Large intestine (tissue), 3 donors: ENCODE measurements at regions not wholly inside any gene's neighbourhood (a gene's known extent, or its start where the extent isn't known, plus 50 kb on each side); places are given as distances from the start of the nearest gene placed in this dataset.

Experiments used
- DNase-seq, 2 donors: peaks; one replicate each; pipeline versions ENCODE4 v3.0.0 to v3.0.0-alpha.2; 2013
- H3K27ac ChIP-seq: one replicate; pipeline ENCODE4 v1.5.1; 2013; ENCODE audit warnings: low read length
- H3K27me3 ChIP-seq: 2 replicates; pipeline ENCODE4 v1.6.1; 2013; ENCODE audit warnings: low read length; ENCODE audit not compliant: control insufficient read depth, insufficient read depth
- H3K36me3 ChIP-seq: 2 replicates; pipeline ENCODE4 v1.6.1; 2013; ENCODE audit warnings: low read length; ENCODE audit not compliant: control insufficient read depth, insufficient read depth
- H3K4me1 ChIP-seq: one replicate; pipeline ENCODE4 v1.6.1; 2013; ENCODE audit warnings: low read length; ENCODE audit not compliant: control insufficient read depth, insufficient read depth
- H3K4me3 ChIP-seq: one replicate; pipeline ENCODE4 v1.5.1; 2013; ENCODE audit warnings: low read length
- H3K9me3 ChIP-seq: one replicate; pipeline ENCODE4 v1.6.1; 2013; ENCODE audit warnings: mild to moderate bottlenecking, low read depth, low read length, moderate library complexity; ENCODE audit not compliant: control insufficient read depth
- WGBS: methylation state at CpG from one replicate; pipeline ENCODE4 v1.1.5; 2013; ENCODE audit warnings: low lambda C conversion rate; ENCODE audit not compliant: insufficient coverage; 5-methylcytosine and 5-hydroxymethylcytosine counted together

- no peak for DNase-seq
- Histone ChIP-seq H3K4me3 (no peak overlapping the region), H3K27me3 (no peaks in the 10 kb centered on the region), H3K9me3 (no peaks in the 10 kb centered on the region), H3K4me1 (no peaks in the 10 kb centered on the region), H3K27ac (no peak overlapping the region), H3K36me3 (no peaks in the 10 kb centered on the region)
- WGBS, result 80% methylated on average over 2 of the region's 2 CpGs
Observed at GRCh38 chr4:173934201-173934600, 349.3 kb downstream of the FBXO8 start.

- Histone ChIP-seq H3K4me3 (no peak overlapping the region), H3K4me1 (no peaks in the 10 kb centered on the region), H3K27ac (no peak overlapping the region), H3K36me3 (no peaks in the 10 kb centered on the region), H3K27me3 (no peaks in the 10 kb centered on the region), H3K9me3 (no peaks in the 10 kb centered on the region)
- WGBS, result 100% methylated on average over 1 of the region's 2 CpGs
- DNase-seq, result no peak
Observed at GRCh38 chr4:173932701-173933100, 350.8 kb downstream of the FBXO8 start.

- no peak overlapping the region for H3K27ac ChIP-seq
- WGBS, result 83% methylated on average over 5 of the region's 8 CpGs
- no peak for DNase-seq
Observed at GRCh38 chr4:173930329-173930967, 353.0 kb downstream of the FBXO8 start.

GRCh38 chr4:173929921-173930320, 353.5 kb downstream of the FBXO8 start:
- WGBS, result 51% methylated on average over 2 of the region's 3 CpGs
- no peak for DNase-seq
- Histone ChIP-seq H3K36me3 (no peaks in the 10 kb centered on the region), H3K4me3 (no peak overlapping the region), H3K4me1 (no peaks in the 10 kb centered on the region), H3K27me3 (no peaks in the 10 kb centered on the region), H3K27ac (no peak overlapping the region), H3K9me3 (no peaks in the 10 kb centered on the region)

More at GRCh38 chr4:173930329-173930967, 353.0 kb downstream of the FBXO8 start:
- Histone ChIP-seq H3K4me1 (no peaks in the 10 kb centered on the region), H3K27me3 (no peaks in the 10 kb centered on the region), H3K36me3 (no peaks in the 10 kb centered on the region), H3K4me3 (no peak overlapping the region), H3K9me3 (no peaks in the 10 kb centered on the region)

- H3K9me3 ChIP-seq, result no peaks in the 10 kb centered on the region
- DNase-seq, result no peak
- no peak overlapping the region for H3K4me3 ChIP-seq
- no peak overlapping the region for H3K27ac ChIP-seq
- H3K4me1 ChIP-seq, result no peaks in the 10 kb centered on the region
- no CpG with 5 or more reads among the region's 4 CpGs for WGBS
- H3K27me3 ChIP-seq, result no peaks in the 10 kb centered on the region
- no peaks in the 10 kb centered on the region for H3K36me3 ChIP-seq
Observed at GRCh38 chr4:173924561-173924960, 358.9 kb downstream of the FBXO8 start.

GRCh38 chr4:173919861-173920260, 363.6 kb downstream of the FBXO8 start:
- no peaks in the 10 kb centered on the region for H3K9me3 ChIP-seq
- H3K27ac ChIP-seq, result no peak overlapping the region
- no peak for DNase-seq
- no peaks in the 10 kb centered on the region for H3K36me3 ChIP-seq
- H3K4me1 ChIP-seq, result no peaks in the 10 kb centered on the region
- no peak overlapping the region for H3K4me3 ChIP-seq
- no CpG with 5 or more reads among the region's 1 CpG for WGBS
- H3K27me3 ChIP-seq, result no peaks in the 10 kb centered on the region

GRCh38 chr4:173919196-173919595, 364.3 kb downstream of the FBXO8 start:
- no peaks in the 10 kb centered on the region for H3K9me3 ChIP-seq
- WGBS, result 55% methylated on average over 2 of the region's 2 CpGs
- H3K4me3 ChIP-seq, result no peak overlapping the region
- DNase-seq, result no peak
- H3K27ac ChIP-seq, result no peak overlapping the region
- H3K36me3 ChIP-seq, result no peaks in the 10 kb centered on the region
- no peaks in the 10 kb centered on the region for H3K4me1 ChIP-seq
- no peaks in the 10 kb centered on the region for H3K27me3 ChIP-seq

- 67% methylated on average over 1 of the region's 8 CpGs for WGBS
- no peaks in the 10 kb centered on the region for H3K36me3 ChIP-seq
- DNase-seq, result no peak
- H3K4me1 ChIP-seq, result no peaks in the 10 kb centered on the region
- H3K9me3 ChIP-seq, result no peaks in the 10 kb centered on the region
- H3K27ac ChIP-seq, result no peak overlapping the region
- H3K4me3 ChIP-seq, result no peak overlapping the region
- H3K27me3 ChIP-seq, result no peaks in the 10 kb centered on the region
Observed at GRCh38 chr4:173917255-173917960, 366.1 kb downstream of the FBXO8 start.

- no peak for DNase-seq
- H3K4me1 ChIP-seq, result no peaks in the 10 kb centered on the region
- H3K9me3 ChIP-seq, result no peaks in the 10 kb centered on the region
- H3K27ac ChIP-seq, result no peak overlapping the region
- no peaks in the 10 kb centered on the region for H3K36me3 ChIP-seq
- no peaks in the 10 kb centered on the region for H3K27me3 ChIP-seq
- no CpG with 5 or more reads among the region's 6 CpGs for WGBS
- H3K4me3 ChIP-seq, result no peak overlapping the region
Observed at GRCh38 chr4:173913496-173913895, 370.0 kb downstream of the FBXO8 start.

- DNase-seq, result no peak
- no peaks in the 10 kb centered on the region for H3K9me3 ChIP-seq
- H3K4me1 ChIP-seq, result no peaks in the 10 kb centered on the region
- no peak overlapping the region for H3K4me3 ChIP-seq
- H3K27ac ChIP-seq, result no peak overlapping the region
- H3K27me3 ChIP-seq, result no peaks in the 10 kb centered on the region
- 100% methylated on average over 1 of the region's 1 CpG for WGBS
- H3K36me3 ChIP-seq, result no peaks in the 10 kb centered on the region
Observed at GRCh38 chr4:173912384-173912783, 371.1 kb downstream of the FBXO8 start.

GRCh38 chr4:173910891-173911290, 372.6 kb downstream of the FBXO8 start:
- DNase-seq, result no peak
- no peaks in the 10 kb centered on the region for H3K9me3 ChIP-seq
- H3K27me3 ChIP-seq, result no peaks in the 10 kb centered on the region
- H3K27ac ChIP-seq, result no peak overlapping the region
- no peaks in the 10 kb centered on the region for H3K4me1 ChIP-seq
- H3K4me3 ChIP-seq, result no peak overlapping the region
- H3K36me3 ChIP-seq, result no peaks in the 10 kb centered on the region
- no CpG with 5 or more reads among the region's 4 CpGs for WGBS
